ENCODE measurements at regions not wholly inside any gene's neighbourhood (a gene's known extent, or its start where the extent isn't known, plus 50 kb on each side); places are given as distances from the start of the nearest gene placed in this dataset.
"Not testable (repeated sequence)": the region's sequence is repeated elsewhere in the genome, so short reads cannot be mapped to it uniquely, and the experiment has no call there.

- peak overlapping the region; percentile 93 to 100 for H3K27ac ChIP-seq (ENCODE audit: low read depth in 1 of 2, low read length in 2 of 2)
- no peak for TF ChIP-seq CTCF (IDR thresholded peaks at IDR 0.05)
- peak overlapping the region in 1 of 3 experiments; percentile 47 for H3K4me3 ChIP-seq (replicated peaks in 1 of 3; ENCODE audit: low read depth in 2 of 3, low read length in 3 of 3)
- Mint-ChIP-seq H3K4me3 (peak overlapping the region in 1 of 2 donors; percentile 96), H3K27ac (peak overlapping the region; percentile 73 to 100 (median 99)), H3K27me3 (ENCODE audit: low read depth in 3 of 3) (no peaks in the 10 kb centered on the region), H3K36me3 (peaks cover 8% of the 10 kb centered on the region in 2 donors), H3K4me1 (peaks cover 58% of the 10 kb centered on the region), H3K9me3 (peaks cover 6 to 10% (median 8%) of the 10 kb centered on the region in 7 donors)
- H3K36me3 ChIP-seq (replicated peaks in 1 of 2; ENCODE audit: control insufficient read depth in 1 of 2, insufficient read depth in 2 of 2, low read length in 2 of 2), result no peaks in the 10 kb centered on the region
- peaks cover 10% of the 10 kb centered on the region for H3K79me2 ChIP-seq (ENCODE audit: insufficient read depth, low read length)
- peaks cover 6 to 8% of the 10 kb centered on the region in 2 donors for H3K9me3 ChIP-seq (replicated peaks in 1 of 2; ENCODE audit: control insufficient read depth in 1 of 2, insufficient read depth in 1 of 2, low read length in 2 of 2)
- 88% methylated on average over 9 of the region's 13 CpGs for WGBS (ENCODE audit: insufficient coverage)
- no peak overlapping the region for H3K4me2 ChIP-seq (replicated peaks; ENCODE audit: extremely low read depth, low read length, poor library complexity, severe bottlenecking)
- H4K20me1 ChIP-seq (ENCODE audit: insufficient read depth, low read length), result no peaks in the 10 kb centered on the region
- no peaks in the 10 kb centered on the region for H3K27me3 ChIP-seq (ENCODE audit: control insufficient read depth in 2 of 2, insufficient read depth in 2 of 2, low read length in 2 of 2)
- DNase-seq, result peak in 1 of 3 donors; percentile 1
- intact Hi-C loops (cut with micrococcal nuclease), result no loop called here
- H2AFZ ChIP-seq (ENCODE audit: insufficient read depth, low read depth, low read length, poor library complexity, severe bottlenecking), result no peak overlapping the region
- no peak overlapping the region for H3K9ac ChIP-seq (ENCODE audit: insufficient read depth, low read length, poor library complexity, severe bottlenecking)
- peaks cover 55 to 62% of the 10 kb centered on the region in 2 donors for H3K4me1 ChIP-seq (ENCODE audit: control insufficient read depth in 1 of 2, insufficient read depth in 2 of 2, low read length in 2 of 2)
Observed at GRCh38 chr1:234953655-234954405, 174.8 kb downstream of the TOMM20 start.

GRCh38 chr1:234950598-234950997, 178.0 kb downstream of the TOMM20 start:
- H3K9ac ChIP-seq (ENCODE audit: insufficient read depth, low read length, poor library complexity, severe bottlenecking), result no peak overlapping the region
- H3K27ac ChIP-seq (ENCODE audit: low read depth in 1 of 2, low read length in 2 of 2), result no peak overlapping the region
- Mint-ChIP-seq H3K36me3 (peaks cover 0 to 4% of the 10 kb centered on the region in 2 donors), H3K4me1 (peaks cover 30% of the 10 kb centered on the region), H3K27ac (peak overlapping the region in 1 of 7 donors; percentile 40), H3K27me3 (ENCODE audit: low read depth in 3 of 3) (no peaks in the 10 kb centered on the region), H3K4me3 (no peak overlapping the region), H3K9me3 (peaks cover 6 to 10% (median 8%) of the 10 kb centered on the region in 7 donors)
- TF ChIP-seq CTCF (IDR thresholded peaks at IDR 0.05), result no peak
- no peak overlapping the region for H2AFZ ChIP-seq (ENCODE audit: insufficient read depth, low read depth, low read length, poor library complexity, severe bottlenecking)
- no peaks in the 10 kb centered on the region for H4K20me1 ChIP-seq (ENCODE audit: insufficient read depth, low read length)
- peaks cover 25 to 31% of the 10 kb centered on the region in 2 donors for H3K4me1 ChIP-seq (ENCODE audit: control insufficient read depth in 1 of 2, insufficient read depth in 2 of 2, low read length in 2 of 2)
- intact Hi-C loops (cut with micrococcal nuclease), result no loop called here
- H3K36me3 ChIP-seq (replicated peaks in 1 of 2; ENCODE audit: control insufficient read depth in 1 of 2, insufficient read depth in 2 of 2, low read length in 2 of 2), result no peaks in the 10 kb centered on the region
- DNase-seq, result no peak
- H3K9me3 ChIP-seq (replicated peaks in 1 of 2; ENCODE audit: control insufficient read depth in 1 of 2, insufficient read depth in 1 of 2, low read length in 2 of 2), result peaks cover 6 to 8% of the 10 kb centered on the region in 2 donors
- peaks cover 8% of the 10 kb centered on the region for H3K79me2 ChIP-seq (ENCODE audit: insufficient read depth, low read length)
- H3K27me3 ChIP-seq (ENCODE audit: control insufficient read depth in 2 of 2, insufficient read depth in 2 of 2, low read length in 2 of 2), result no peaks in the 10 kb centered on the region
- H3K4me3 ChIP-seq (replicated peaks in 1 of 3; ENCODE audit: low read depth in 2 of 3, low read length in 3 of 3), result no peak overlapping the region
- H3K4me2 ChIP-seq (replicated peaks; ENCODE audit: extremely low read depth, low read length, poor library complexity, severe bottlenecking), result no peak overlapping the region

GRCh38 chr1:234949528-234949927, 179.1 kb downstream of the TOMM20 start:
- DNase-seq; H3K9me3 Mint-ChIP-seq; H3K27me3 ChIP-seq (ENCODE audit: control insufficient read depth in 2 of 2, insufficient read depth in 2 of 2, low read length in 2 of 2); H3K27me3 Mint-ChIP-seq (ENCODE audit: low read depth in 3 of 3); H3K4me2 ChIP-seq (replicated peaks; ENCODE audit: extremely low read depth, low read length, poor library complexity, severe bottlenecking); H3K9me3 ChIP-seq (replicated peaks in 1 of 2; ENCODE audit: control insufficient read depth in 1 of 2, insufficient read depth in 1 of 2, low read length in 2 of 2); H4K20me1 ChIP-seq (ENCODE audit: insufficient read depth, low read length); H3K79me2 ChIP-seq (ENCODE audit: insufficient read depth, low read length); H3K27ac ChIP-seq (ENCODE audit: low read depth in 1 of 2, low read length in 2 of 2); intact Hi-C loops (cut with micrococcal nuclease); H3K9ac ChIP-seq (ENCODE audit: insufficient read depth, low read length, poor library complexity, severe bottlenecking); H3K4me3 Mint-ChIP-seq; H3K36me3 ChIP-seq (replicated peaks in 1 of 2; ENCODE audit: control insufficient read depth in 1 of 2, insufficient read depth in 2 of 2, low read length in 2 of 2); H3K36me3 Mint-ChIP-seq; H3K4me3 ChIP-seq (replicated peaks in 1 of 3; ENCODE audit: low read depth in 2 of 3, low read length in 3 of 3); H2AFZ ChIP-seq (ENCODE audit: insufficient read depth, low read depth, low read length, poor library complexity, severe bottlenecking): not testable (repeated sequence)
- peak overlapping the region in 1 of 7 donors; percentile 55 for H3K27ac Mint-ChIP-seq
- H3K4me1 Mint-ChIP-seq, result peaks cover 30% of the 10 kb centered on the region
- WGBS (ENCODE audit: insufficient coverage), result 100% methylated on average over 1 of the region's 6 CpGs
- peaks cover 25 to 31% of the 10 kb centered on the region in 2 donors for H3K4me1 ChIP-seq (ENCODE audit: control insufficient read depth in 1 of 2, insufficient read depth in 2 of 2, low read length in 2 of 2)

All from CD14-positive monocyte (primary cell).